HCT116 (cell line): ENCODE measurements at regions not wholly inside any gene's neighbourhood (a gene's known extent, or its start where the extent isn't known, plus 50 kb on each side); places are given as distances from the start of the nearest gene placed in this dataset.

ENCODE experiments used
- ATAC-seq: fragments of 200-7000 bp; cut with Tn5 transposase; 2 replicates; pipeline ENCODE4 v1.9.1; 2020; ENCODE audit warnings: mild to moderate bottlenecking, moderate library complexity
- BruUV-seq: library from RNA; stranded (reverse); fragments of 400-500 nt; replicated peaks from 2 replicates; lab custom pipeline; 2021; lab: Mats Ljungman, UMichigan
- CTCF ChIA-PET: fragments of 300-600 bp; sonication (Branson Sonifier 250); formaldehyde crosslinking; loops from one replicate; lab custom pipeline; 2021; ENCODE audit warnings: antibody characterized with exemption; lab: Charles Lee
- POLR2A ChIA-PET: fragments of 300-600, 350-600 bp; sonication (Branson Sonifier 250); formaldehyde crosslinking; loops from one replicate; lab custom pipeline; 2021; ENCODE audit warnings: antibody characterized with exemption; lab: Charles Lee
- RAD21 ChIA-PET, 2 experiments: fragments of 300-600 bp; sonication (Branson Sonifier 250); formaldehyde crosslinking; loops; one replicate each; lab custom pipeline; 2023; ENCODE audit warnings: low total read pairs in 2 of 2; ENCODE audit not compliant: uncharacterized antibody in 2 of 2, unreplicated experiment in 2 of 2, low non-redundant PET in 1 of 2; lab: Charles Lee
- DNase-seq: peaks from one replicate; pipeline ENCODE4 v3.0.0-alpha.2; 2010; ENCODE audit warnings: low read depth, low spot score
- H2AFZ ChIP-seq: fragments of 200-600 bp; shearing (Covaris generic), sonication (generic); 2 replicates; pipeline ENCODE4 v1.6.1; 2017; ENCODE audit warnings: low read depth, mixed run types, mixed read lengths, antibody characterized with exemption, low read length; ENCODE audit not compliant: poor library complexity, severe bottlenecking
- H3K27ac ChIP-seq: 2 replicates; pipeline ENCODE4 v1.5.1; 2012; ENCODE audit warnings: low read depth, low read length
- H3K27me3 ChIP-seq: fragments of 200-600 bp; sonication (generic); 2 replicates; pipeline ENCODE4 v1.6.1; 2016; ENCODE audit warnings: mixed run types, low read length, mixed read lengths; ENCODE audit not compliant: insufficient read depth
- H3K36me3 ChIP-seq, 2 experiments: fragments of 200-500 bp in 1 of 2; fragments of 200-600 bp in 1 of 2; sonication (Bioruptor generic) in 1 of 2; sonication (generic) in 1 of 2; 2 replicates each; pipeline versions ENCODE4 v1.5.1 to v1.6.1; 2014 to 2016; ENCODE audit warnings: low read length in 2 of 2, inconsistent platforms in 1 of 2, mixed read lengths in 1 of 2, mixed run types in 1 of 2; ENCODE audit not compliant: insufficient read depth in 2 of 2, control insufficient read depth in 1 of 2
- H3K4me1 ChIP-seq, 2 experiments: fragments of 200-600 bp in 1 of 2; sonication (generic) in 1 of 2; 2 replicates each; pipeline versions ENCODE4 v1.5.1 to v1.6.1; 2012 to 2017; ENCODE audit warnings: low read length in 2 of 2, inconsistent platforms in 1 of 2, mild to moderate bottlenecking in 1 of 2, mixed read lengths in 1 of 2, mixed run types in 1 of 2, moderate library complexity in 1 of 2; ENCODE audit not compliant: insufficient read depth in 2 of 2, control insufficient read depth in 1 of 2
- H3K4me2 ChIP-seq: fragments of 200-600 bp; sonication (generic); 2 replicates; pipeline ENCODE4 v1.6.1; 2017; ENCODE audit warnings: mixed run types, low read length, mixed read lengths
- H3K4me3 ChIP-seq, 2 experiments: fragments of 200-600 bp in 1 of 2; sonication (generic) in 1 of 2; replicated peaks in 1 of 2; 2 replicates each; pipeline ENCODE4 v1.5.1; 2011 to 2016; ENCODE audit warnings: low read length in 2 of 2, control low read depth in 1 of 2, low read depth in 1 of 2, mild to moderate bottlenecking in 1 of 2, mixed read lengths in 1 of 2, mixed run types in 1 of 2
- H3K79me2 ChIP-seq: fragments of 200-600 bp; sonication (generic); 2 replicates; pipeline ENCODE4 v1.6.1; 2017; ENCODE audit warnings: mild to moderate bottlenecking, mixed run types, low read length, moderate library complexity, mixed read lengths; ENCODE audit not compliant: insufficient read depth
- H3K9ac ChIP-seq: fragments of 200-600 bp; sonication (generic); 2 replicates; pipeline ENCODE4 v1.6.1; 2016; ENCODE audit warnings: low read length, mixed read lengths
- H3K9me2 ChIP-seq: fragments of 200-600 bp; sonication (generic), shearing (Covaris generic); 2 replicates; pipeline ENCODE4 v1.6.1; 2017; ENCODE audit warnings: mixed run types, mild to moderate bottlenecking, moderate library complexity; ENCODE audit not compliant: insufficient read depth
- H3K9me3 ChIP-seq, 2 experiments: fragments of 200-500 bp in 1 of 2; fragments of 200-600 bp in 1 of 2; sonication (Bioruptor generic) in 1 of 2; sonication (generic) in 1 of 2; 2 replicates each; pipeline ENCODE4 v1.6.1; 2014 to 2017; ENCODE audit warnings: low read length in 2 of 2, mixed read lengths in 2 of 2, inconsistent platforms in 1 of 2, low read depth in 1 of 2, mild to moderate bottlenecking in 1 of 2, mixed run types in 1 of 2, moderate library complexity in 1 of 2; ENCODE audit not compliant: control insufficient read depth in 1 of 2, insufficient read depth in 1 of 2
- H4K20me1 ChIP-seq: fragments of 200-600 bp; sonication (generic), shearing (Covaris generic); 2 replicates; pipeline ENCODE4 v1.6.1; 2017; ENCODE audit warnings: mixed run types, mild to moderate bottlenecking, moderate library complexity; ENCODE audit not compliant: insufficient read depth
- ATF3 ChIP-seq: IDR thresholded peaks from 2 replicates; pipeline ENCODE4 v1.6.1; 2012
- CBX3 ChIP-seq: IDR thresholded peaks from 2 replicates; pipeline ENCODE4 v1.6.1; 2012; ENCODE audit warnings: low read depth
- FOSL1 ChIP-seq: IDR thresholded peaks from 2 replicates; pipeline ENCODE4 v1.6.1; 2012; ENCODE audit warnings: low read depth
- POLR2A ChIP-seq: IDR thresholded peaks from 2 replicates; pipeline ENCODE4 v1.7.0; 2011; ENCODE audit warnings: borderline replicate concordance; ENCODE audit not compliant: insufficient read depth, insufficient read length; ENCODE audit errors: extremely low read depth
- POLR2AphosphoS5 ChIP-seq: IDR thresholded peaks from 2 replicates; pipeline ENCODE4 v1.6.1; 2011; ENCODE audit warnings: mild to moderate bottlenecking, low read depth, low read length, moderate library complexity
- RAD21 ChIP-seq: IDR thresholded peaks from 2 replicates; pipeline ENCODE4 v1.6.1; 2012; ENCODE audit warnings: low read depth, mild to moderate bottlenecking
- REST ChIP-seq: IDR thresholded peaks from 2 replicates; pipeline ENCODE4 v1.6.1; 2012; ENCODE audit warnings: low read depth
- SIN3A ChIP-seq: IDR thresholded peaks from 2 replicates; pipeline ENCODE4 v1.6.1; 2012; ENCODE audit warnings: low read depth
- SP1 ChIP-seq: IDR thresholded peaks from 2 replicates; pipeline ENCODE4 v1.6.1; 2012; ENCODE audit warnings: low read depth
- SRF ChIP-seq: IDR thresholded peaks from 2 replicates; pipeline ENCODE4 v1.6.1; 2012; ENCODE audit warnings: low read depth
- TCF7L2 ChIP-seq: IDR thresholded peaks from 2 replicates; pipeline ENCODE4 v1.7.0; 2011; ENCODE audit warnings: borderline replicate concordance, inconsistent platforms; ENCODE audit not compliant: insufficient read depth, insufficient read length; ENCODE audit errors: extremely low read depth
- ZBTB33 ChIP-seq: IDR thresholded peaks from 2 replicates; pipeline ENCODE4 v1.6.1; 2011; ENCODE audit warnings: mild to moderate bottlenecking, low read length, moderate library complexity; ENCODE audit not compliant: insufficient replicate concordance; ENCODE audit errors: extremely low read depth
- ZFX ChIP-seq: fragments of 450-650 bp; IDR thresholded peaks from 2 replicates; pipeline ENCODE4 v1.6.1; 2017
- intact Hi-C: fragments of 100-400 bp; cut with micrococcal nuclease; formaldehyde crosslinking; loops from 2 replicates; pipeline ENCODE4 v1.10.0; 2022
- TF ChIP-seq, protein P1 (sequence below): IDR thresholded peaks from 2 replicates; pipeline ENCODE4 v1.6.1; 2012

DNA sequence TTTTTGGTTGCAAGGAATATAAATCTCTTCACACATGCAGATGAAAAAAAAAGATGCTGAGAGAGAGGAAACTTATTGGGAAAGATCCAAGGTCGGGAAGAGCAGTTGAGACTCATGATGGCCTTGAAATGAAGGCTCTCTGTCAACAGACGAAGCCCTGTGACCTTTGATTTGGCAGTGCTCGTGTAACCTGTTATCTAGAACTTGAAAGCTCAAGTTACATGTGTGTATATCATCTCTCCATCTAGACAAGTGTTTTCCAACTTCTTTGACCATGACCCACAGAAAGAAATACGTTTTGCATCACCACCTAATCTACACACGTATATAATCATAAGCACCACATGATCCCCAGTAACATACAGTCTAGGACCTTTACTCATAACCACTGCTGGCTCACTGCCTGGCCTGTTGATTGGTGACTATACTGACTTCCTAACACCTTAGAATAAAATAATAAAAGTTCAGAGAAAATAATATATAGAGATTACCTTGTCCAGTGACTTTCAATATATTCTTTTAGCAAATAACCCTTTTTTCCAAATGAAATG is 319.0 kb upstream of the PKDCC start (continued):
- TF ChIP-seq REST (no peak), RAD21 (no peak)

GRCh38 chr2:41729800-41730364 is 317.9 kb upstream of the PKDCC start:
- Histone ChIP-seq H3K9me3 (no peaks in the 10 kb centered on the region), H3K9me2 (no peaks in the 10 kb centered on the region), H4K20me1 (no peaks in the 10 kb centered on the region), H3K4me3 (no peak overlapping the region), H3K36me3 (no peaks in the 10 kb centered on the region), H3K4me1 (no peaks in the 10 kb centered on the region), H3K4me2 (no peak overlapping the region), H2AFZ (no peak overlapping the region), H3K27me3 (peaks cover 37% of the 10 kb centered on the region), H3K9ac (no peak overlapping the region), H3K27ac (no peak overlapping the region), H3K79me2 (no peaks in the 10 kb centered on the region)
- ChIA-PET CTCF (no interaction called here), RAD21 (no interaction called here), POLR2A (no interaction called here)
- ATAC-seq (no peak), DNase-seq (no peak)
- BruUV-seq = no TSS peak
- intact Hi-C loops = no loop called here
- TF ChIP-seq POLR2AphosphoS5 (no peak), SIN3A (no peak), TCF7L2 (no peak), SP1 (no peak), ZBTB33 (no peak), CBX3 (no peak), SRF (no peak), FOSL1 (no peak), POLR2A (no peak), ZFX (no peak), ATF3 (no peak)
- TF ChIP-seq, protein P1, sequence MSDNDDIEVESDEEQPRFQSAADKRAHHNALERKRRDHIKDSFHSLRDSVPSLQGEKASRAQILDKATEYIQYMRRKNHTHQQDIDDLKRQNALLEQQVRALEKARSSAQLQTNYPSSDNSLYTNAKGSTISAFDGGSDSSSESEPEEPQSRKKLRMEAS = no peak
